ENCODE measurements at regions not wholly inside any gene's neighbourhood (a gene's known extent, or its start where the extent isn't known, plus 50 kb on each side); places are given as distances from the start of the nearest gene placed in this dataset.

- ATAC-seq (no peak), DNase-seq (ENCODE audit: low spot score) (no peak)
- Mint-ChIP-seq H3K9me3 (no peaks in the 10 kb centered on the region), H3K36me3 (no peaks in the 10 kb centered on the region), H3K27me3 (ENCODE audit: low read depth) (peaks cover 77% of the 10 kb centered on the region), H3K27ac (no peak overlapping the region), H3K4me1 (peaks cover 17% of the 10 kb centered on the region), H3K4me3 (no peak overlapping the region)
- POLR2A ChIA-PET = no interaction called here
- CTCF ChIA-PET = no interaction called here
- TF ChIP-seq ZNF416 (CRISPR knock-in tag; IDR thresholded peaks at IDR 0.05) (no peak), ZMAT4 (CRISPR knock-in tag; IDR thresholded peaks at IDR 0.05) (no peak), MXD4 (CRISPR knock-in tag; IDR thresholded peaks at IDR 0.05; ENCODE audit: borderline replicate concordance) (no peak), NR3C1 (CRISPR knock-in tag; conservative IDR thresholded peaks at IDR 0.05; ENCODE audit: low read depth) (no peak), NFYB (CRISPR knock-in tag; conservative IDR thresholded peaks at IDR 0.05; ENCODE audit: low read depth) (no peak), CTCF (IDR thresholded peaks at IDR 0.05) (no peak), TP53 (CRISPR knock-in tag; IDR thresholded peaks at IDR 0.05) (no peak), USF2 (CRISPR knock-in tag; IDR thresholded peaks at IDR 0.05) (no peak), IRF2 (CRISPR knock-in tag; IDR thresholded peaks at IDR 0.05; ENCODE audit: borderline replicate concordance, low read depth) (no peak), ESRRA (CRISPR knock-in tag; IDR thresholded peaks at IDR 0.05; ENCODE audit: borderline replicate concordance) (no peak), PREB (CRISPR knock-in tag; IDR thresholded peaks at IDR 0.05; ENCODE audit: borderline replicate concordance) (no peak), ELF4 (CRISPR knock-in tag; IDR thresholded peaks at IDR 0.05; ENCODE audit: low read depth) (no peak), CBFB (CRISPR knock-in tag; IDR thresholded peaks at IDR 0.05; ENCODE audit: low read depth) (no peak), ZNF512 (CRISPR knock-in tag; IDR thresholded peaks at IDR 0.05; ENCODE audit: borderline replicate concordance) (no peak), ZNF423 (CRISPR knock-in tag; IDR thresholded peaks at IDR 0.05) (no peak), ARID4B (CRISPR knock-in tag; IDR thresholded peaks at IDR 0.05; ENCODE audit: borderline replicate concordance) (no peak)
Observed at GRCh38 chr5:12242950-12243888, 339.0 kb upstream of the CTNND2 start.

Measured in WTC11 (cell line).